Mammary epithelial cell (primary cell): ENCODE measurements at regions not wholly inside any gene's neighbourhood (a gene's known extent, or its start where the extent isn't known, plus 50 kb on each side); places are given as distances from the start of the nearest gene placed in this dataset.

Experiments
- CTCF ChIP-seq, 2 donors: IDR thresholded peaks in 1 of 2; conservative IDR thresholded peaks in 1 of 2; 2 replicates each; pipeline ENCODE4 v1.5.1; 2011 to 2012; ENCODE audit warnings: inconsistent platforms in 2 of 2, low read length in 2 of 2, mild to moderate bottlenecking in 2 of 2, control low read depth in 1 of 2, low read depth in 1 of 2; ENCODE audit not compliant: insufficient read depth in 1 of 2; ENCODE audit errors: extremely low read depth in 1 of 2
- EZH2 ChIP-seq: IDR thresholded peaks from 2 replicates; pipeline ENCODE4 v1.6.1; 2012; ENCODE audit warnings: low read length, inconsistent platforms, borderline replicate concordance

GRCh38 chr9:76560481-76560922, 101.5 kb downstream of the GCNT1 start:
- no peak for TF ChIP-seq CTCF (conservative IDR thresholded peaks at IDR 0.05 in 1 of 2, IDR thresholded peaks at IDR 0.05 in 1 of 2; ENCODE audit: extremely low read depth in 1 of 2, insufficient read depth in 1 of 2, low read depth in 1 of 2, low read length in 2 of 2)
- TF ChIP-seq EZH2: no peak
